Hematopoietic multipotent progenitor cell treated with erythropoietin and hydrocortisone succinate and interleukin-3 and kit ligand, for 4 days (in vitro differentiated cells): ENCODE measurements at regions not wholly inside any gene's neighbourhood (a gene's known extent, or its start where the extent isn't known, plus 50 kb on each side); places are given as distances from the start of the nearest gene placed in this dataset.

Source experiments
- DNase-seq: peaks from one replicate; pipeline ENCODE4 v3.0.0-alpha.2; 2015

- peak; percentile 79 for DNase-seq
These were observed 131.2 kb upstream of the CDH4 start for GRCh38 chr20:61120595-61121515.

GRCh38 chr20:61121661-61122060 is 130.4 kb upstream of the CDH4 start:
- DNase-seq = no peak

GRCh38 chr20:61123286-61123685 is 128.8 kb upstream of the CDH4 start:
- DNase-seq = no peak

- DNase-seq = no peak
These were observed 128.2 kb upstream of the CDH4 start for GRCh38 chr20:61123751-61124368.

GRCh38 chr20:61125076-61125475 is 127.0 kb upstream of the CDH4 start:
- no peak for DNase-seq

- DNase-seq = no peak
These were observed 126.4 kb upstream of the CDH4 start for GRCh38 chr20:61125546-61126180.

GRCh38 chr20:61126369-61127195 is 125.5 kb upstream of the CDH4 start:
- DNase-seq = no peak

GRCh38 chr20:61127311-61128039 is 124.6 kb upstream of the CDH4 start:
- no peak for DNase-seq

GRCh38 chr20:61128701-61129269 is 123.3 kb upstream of the CDH4 start:
- no peak for DNase-seq

GRCh38 chr20:61129311-61129710 is 122.8 kb upstream of the CDH4 start:
- DNase-seq = peak; percentile 34

GRCh38 chr20:61130156-61130555 is 121.9 kb upstream of the CDH4 start:
- no peak for DNase-seq

GRCh38 chr20:61131944-61132343 is 120.1 kb upstream of the CDH4 start:
- no peak for DNase-seq

- no peak for DNase-seq
These were observed 118.5 kb upstream of the CDH4 start for GRCh38 chr20:61133611-61134010.

GRCh38 chr20:61134296-61135030 is 117.6 kb upstream of the CDH4 start:
- no peak for DNase-seq

GRCh38 chr20:61135266-61135665 is 116.8 kb upstream of the CDH4 start:
- no peak for DNase-seq

- no peak for DNase-seq
These were observed 116.1 kb upstream of the CDH4 start for GRCh38 chr20:61135968-61136367.

- no peak for DNase-seq
These were observed 113.5 kb upstream of the CDH4 start for GRCh38 chr20:61138566-61138965.

- no peak for DNase-seq
These were observed 113.0 kb upstream of the CDH4 start for GRCh38 chr20:61139031-61139430.

- no peak for DNase-seq
These were observed 111.5 kb upstream of the CDH4 start for GRCh38 chr20:61140576-61140975.

GRCh38 chr20:61146023-61146422 is 106.0 kb upstream of the CDH4 start:
- DNase-seq = no peak

GRCh38 chr20:61149636-61150035 is 102.4 kb upstream of the CDH4 start:
- no peak for DNase-seq
